HUES48 (cell line): ENCODE measurements at regions not wholly inside any gene's neighbourhood (a gene's known extent, or its start where the extent isn't known, plus 50 kb on each side); places are given as distances from the start of the nearest gene placed in this dataset.
"Not testable (repeated sequence)": the region's sequence is repeated elsewhere in the genome, so short reads cannot be mapped to it uniquely, and the experiment has no call there.

ENCODE experiments used
- H3K27ac ChIP-seq: one replicate; pipeline ENCODE4 v1.7.0; 2013; ENCODE audit warnings: low read depth, low read length, inconsistent platforms
- H3K27me3 ChIP-seq: 2 replicates; pipeline ENCODE4 v1.6.1; 2013; ENCODE audit warnings: mild to moderate bottlenecking, low read length; ENCODE audit not compliant: control insufficient read depth, insufficient read depth
- H3K36me3 ChIP-seq: 2 replicates; pipeline ENCODE4 v1.6.1; 2013; ENCODE audit warnings: low read length; ENCODE audit not compliant: control insufficient read depth, insufficient read depth
- H3K4me1 ChIP-seq: 2 replicates; pipeline ENCODE4 v1.6.1; 2013; ENCODE audit warnings: mild to moderate bottlenecking, low read length; ENCODE audit not compliant: control insufficient read depth, insufficient read depth
- H3K4me3 ChIP-seq: 2 replicates; pipeline ENCODE4 v1.5.1; 2013; ENCODE audit warnings: mild to moderate bottlenecking, low read depth, low read length
- H3K9ac ChIP-seq: 2 replicates; pipeline ENCODE4 v1.6.1; 2013; ENCODE audit warnings: mild to moderate bottlenecking, low read depth, low read length, moderate library complexity
- H3K9me3 ChIP-seq: 2 replicates; pipeline ENCODE4 v1.6.1; 2013; ENCODE audit warnings: low read length; ENCODE audit not compliant: control insufficient read depth, insufficient read depth

- peaks cover 18% of the 10 kb centered on the region; the same call in 1 of the 2 replicates for H3K9me3 ChIP-seq
- H3K4me3 ChIP-seq, H3K27me3 ChIP-seq, H3K4me1 ChIP-seq, H3K27ac ChIP-seq, H3K36me3 ChIP-seq, H3K9ac ChIP-seq: not testable (repeated sequence)
These were observed 452.3 kb downstream of the MRPL39 start for GRCh38 chr21:25155020-25155419.

- no peak overlapping the region for H3K27ac ChIP-seq
- no peak overlapping the region for H3K9ac ChIP-seq
- H3K9me3 ChIP-seq: peaks cover 6% of the 10 kb centered on the region; the same call in 1 of the 2 replicates
- no peaks in the 10 kb centered on the region for H3K4me1 ChIP-seq
- no peaks in the 10 kb centered on the region for H3K36me3 ChIP-seq
- no peak overlapping the region for H3K4me3 ChIP-seq
- no peaks in the 10 kb centered on the region for H3K27me3 ChIP-seq
These were observed 458.3 kb downstream of the MRPL39 start for GRCh38 chr21:25149022-25149421.

DNA sequence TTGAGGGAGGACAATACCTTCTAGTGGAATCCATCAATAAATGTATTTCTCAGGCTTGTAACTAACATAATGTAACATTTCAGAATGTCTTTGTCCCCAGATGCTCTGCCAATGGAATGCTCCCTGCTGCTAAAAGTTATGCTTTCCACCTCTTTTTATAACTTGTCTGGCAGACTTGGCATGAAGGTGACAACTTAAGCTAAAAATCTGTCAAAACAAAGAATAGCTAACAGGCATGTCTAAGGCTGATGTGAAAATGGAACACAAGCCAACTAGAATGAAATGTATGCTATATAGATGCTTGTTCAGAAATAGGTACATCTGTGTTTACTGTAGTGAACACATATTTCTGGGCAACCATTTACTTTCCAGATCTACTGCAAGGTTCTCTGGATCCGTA lies 467.9 kb downstream of the MRPL39 start:
- H3K4me3 ChIP-seq: no peak overlapping the region
- no peaks in the 10 kb centered on the region for H3K36me3 ChIP-seq
- no peaks in the 10 kb centered on the region for H3K9me3 ChIP-seq

GRCh38 chr21:25133939-25134338 lies 473.3 kb downstream of the MRPL39 start:
- H3K9me3 ChIP-seq: no peaks in the 10 kb centered on the region
- no peaks in the 10 kb centered on the region for H3K27me3 ChIP-seq
- H3K27ac ChIP-seq: no peak overlapping the region

More for the DNA sequence above, 467.9 kb downstream of the MRPL39 start:
- H3K9ac ChIP-seq: no peak overlapping the region
- no peaks in the 10 kb centered on the region for H3K27me3 ChIP-seq
- H3K4me1 ChIP-seq: no peaks in the 10 kb centered on the region
- H3K27ac ChIP-seq: no peak overlapping the region

DNA sequence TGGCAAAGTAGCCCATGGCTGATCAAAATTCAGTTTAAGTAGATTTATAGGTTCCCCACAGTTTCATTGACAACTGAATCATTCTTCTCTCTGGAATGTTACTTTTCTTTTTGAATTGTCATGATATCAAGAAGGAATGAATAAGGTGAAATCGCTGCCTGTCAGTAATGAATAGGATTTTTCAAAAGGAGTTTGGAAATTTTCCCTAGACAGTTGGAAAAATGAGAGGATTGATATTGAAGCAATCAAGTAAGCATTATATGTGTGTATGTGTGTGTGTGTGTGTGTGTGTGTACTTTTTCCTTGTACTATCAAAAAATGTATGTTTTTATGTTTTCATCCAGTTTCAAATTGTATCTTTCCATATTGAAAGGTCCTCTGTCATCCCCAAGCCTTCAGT lies 479.5 kb downstream of the MRPL39 start:
- Histone ChIP-seq H3K9ac (no peak overlapping the region), H3K4me1 (no peaks in the 10 kb centered on the region), H3K9me3 (no peaks in the 10 kb centered on the region), H3K36me3 (no peaks in the 10 kb centered on the region), H3K4me3 (no peak overlapping the region), H3K27me3 (no peaks in the 10 kb centered on the region), H3K27ac (no peak overlapping the region)

More at GRCh38 chr21:25133939-25134338, 473.3 kb downstream of the MRPL39 start:
- no peak overlapping the region for H3K9ac ChIP-seq
- H3K36me3 ChIP-seq: no peaks in the 10 kb centered on the region
- H3K4me3 ChIP-seq: no peak overlapping the region
- H3K4me1 ChIP-seq: no peaks in the 10 kb centered on the region

- no peak overlapping the region for H3K9ac ChIP-seq
- H3K9me3 ChIP-seq: no peaks in the 10 kb centered on the region
- no peak overlapping the region for H3K27ac ChIP-seq
- H3K36me3 ChIP-seq: no peaks in the 10 kb centered on the region
- H3K27me3 ChIP-seq: no peaks in the 10 kb centered on the region
- no peaks in the 10 kb centered on the region for H3K4me1 ChIP-seq
- no peak overlapping the region for H3K4me3 ChIP-seq
These were observed 480.3 kb downstream of the MRPL39 start for GRCh38 chr21:25127007-25127406.

DNA sequence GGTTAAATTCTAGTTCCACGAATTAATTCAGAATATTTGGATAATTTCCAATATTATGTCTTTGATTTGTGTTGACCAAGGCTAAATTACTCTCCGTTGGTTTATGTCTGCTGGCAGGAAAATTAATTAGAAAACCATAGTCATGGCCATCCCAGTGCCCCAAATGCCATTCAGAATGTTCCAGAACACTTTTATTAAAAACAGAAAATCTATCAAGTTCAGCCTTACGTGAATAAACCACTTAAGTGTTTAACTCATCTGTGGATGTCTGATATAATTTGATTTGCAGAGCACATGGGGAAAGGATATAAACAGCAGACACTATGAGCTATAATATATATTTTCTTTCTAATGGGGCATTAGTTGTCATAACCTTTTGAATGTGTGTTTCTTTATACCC lies 480.7 kb downstream of the MRPL39 start:
- H3K9me3 ChIP-seq: no peaks in the 10 kb centered on the region
- no peaks in the 10 kb centered on the region for H3K4me1 ChIP-seq
- H3K27ac ChIP-seq: no peak overlapping the region
- H3K4me3 ChIP-seq: no peak overlapping the region
- H3K36me3 ChIP-seq: no peaks in the 10 kb centered on the region
- H3K27me3 ChIP-seq: no peaks in the 10 kb centered on the region
- H3K9ac ChIP-seq: no peak overlapping the region

DNA sequence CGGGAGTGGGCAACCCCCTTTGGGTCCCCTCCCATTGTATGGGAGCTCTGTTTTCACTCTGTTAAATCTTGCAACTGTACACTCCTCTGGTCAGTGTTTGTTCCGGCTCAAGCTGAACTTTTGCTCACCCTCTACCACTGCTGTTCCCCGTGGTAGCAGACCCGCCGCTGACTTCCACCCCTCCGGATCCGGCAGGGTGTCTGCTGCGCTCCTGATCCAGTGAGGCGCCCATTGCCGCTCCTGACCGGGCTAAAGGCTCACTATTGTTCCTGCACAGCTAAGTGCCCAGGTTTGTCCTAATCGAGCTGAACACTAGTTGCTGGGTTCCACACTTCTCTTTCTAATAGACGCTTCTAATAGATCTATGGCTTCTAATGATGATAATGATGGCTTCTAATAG lies 488.6 kb downstream of the MRPL39 start:
- Histone ChIP-seq H3K9ac (no peak overlapping the region), H3K4me3 (no peak overlapping the region), H3K4me1 (no peaks in the 10 kb centered on the region), H3K27ac (no peak overlapping the region), H3K9me3 (no peaks in the 10 kb centered on the region), H3K36me3 (no peaks in the 10 kb centered on the region), H3K27me3 (no peaks in the 10 kb centered on the region)

DNA sequence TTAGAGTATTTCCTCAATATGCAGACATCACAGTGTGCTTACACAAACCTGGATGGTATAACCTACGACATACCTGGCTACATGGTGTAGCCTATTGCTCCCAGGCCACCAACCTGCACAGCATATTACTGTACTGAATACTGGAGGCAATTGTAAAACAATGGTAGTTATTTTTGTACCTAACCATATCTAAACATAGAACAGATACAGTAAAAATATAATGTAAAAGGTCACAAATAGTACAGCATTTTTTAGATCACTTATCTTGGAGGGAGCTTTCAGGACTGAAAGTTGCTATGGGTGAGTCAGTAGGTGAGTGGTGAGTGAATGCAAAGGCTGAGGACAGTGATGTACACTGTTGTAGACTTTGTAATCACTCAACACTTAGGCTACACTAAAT lies 492.3 kb downstream of the MRPL39 start:
- Histone ChIP-seq H3K9ac (no peak overlapping the region), H3K36me3 (no peaks in the 10 kb centered on the region), H3K9me3 (no peaks in the 10 kb centered on the region), H3K4me3 (no peak overlapping the region), H3K27me3 (no peaks in the 10 kb centered on the region), H3K27ac (no peak overlapping the region), H3K4me1 (no peaks in the 10 kb centered on the region)

GRCh38 chr21:25107708-25108107 lies 499.6 kb downstream of the MRPL39 start:
- no peaks in the 10 kb centered on the region for H3K27me3 ChIP-seq
- H3K4me1 ChIP-seq: no peaks in the 10 kb centered on the region
- H3K4me3 ChIP-seq: no peak overlapping the region
- H3K9me3 ChIP-seq: no peaks in the 10 kb centered on the region
- H3K36me3 ChIP-seq: no peaks in the 10 kb centered on the region
- no peak overlapping the region for H3K27ac ChIP-seq
- no peak overlapping the region for H3K9ac ChIP-seq

DNA sequence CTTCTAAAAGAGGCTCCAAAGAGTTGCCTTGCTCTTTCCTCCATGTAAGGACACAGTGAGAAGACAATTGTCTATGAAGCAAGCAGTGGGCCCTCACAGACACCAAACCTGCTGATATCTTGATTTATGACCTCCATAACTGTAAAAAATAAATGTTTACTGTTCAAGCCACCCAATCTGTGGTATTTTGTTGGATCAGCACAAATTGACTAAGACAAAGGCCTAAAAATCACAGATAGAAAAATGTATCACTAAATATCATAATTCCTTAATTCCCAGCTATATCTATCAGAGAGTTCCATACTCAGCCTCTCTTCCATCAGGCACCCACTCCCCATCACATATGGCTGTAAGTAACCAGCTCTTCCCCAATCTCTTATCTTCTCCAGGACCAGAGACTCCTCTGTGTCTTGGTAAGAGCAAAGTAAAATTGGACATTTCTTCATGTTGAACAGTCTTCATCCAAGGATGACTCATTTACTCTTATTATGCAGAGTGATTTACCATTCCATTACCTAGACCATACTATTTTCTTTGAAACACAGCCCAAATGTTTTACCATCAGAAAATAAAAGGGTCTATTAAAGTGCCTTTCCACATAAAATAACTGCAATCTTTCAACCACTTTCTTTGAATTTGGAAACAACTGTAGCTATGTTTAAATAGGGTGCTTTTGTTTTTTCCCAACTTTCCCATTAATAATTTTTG lies 503.6 kb downstream of the MRPL39 start:
- Histone ChIP-seq H3K27ac (no peak overlapping the region), H3K9me3 (no peaks in the 10 kb centered on the region), H3K4me3 (no peak overlapping the region), H3K4me1 (no peaks in the 10 kb centered on the region), H3K9ac (no peak overlapping the region), H3K27me3 (no peaks in the 10 kb centered on the region), H3K36me3 (no peaks in the 10 kb centered on the region)
